Activated CD8-positive, alpha-beta T cell treated with anti-CD3 and anti-CD28 coated beads for 36 hours (primary cell): ENCODE measurements at regions not wholly inside any gene's neighbourhood (a gene's known extent, or its start where the extent isn't known, plus 50 kb on each side); places are given as distances from the start of the nearest gene placed in this dataset.

Experiments
- ATAC-seq: fragments of 200-7000 bp; cut with Tn5 transposase; one replicate; pipeline ENCODE4 v1.10.0; 2021; ENCODE audit warnings: mild to moderate bottlenecking, moderate library complexity
- CTCF ChIA-PET: fragments of 350-600 bp; sonication (Branson Sonifier 250); formaldehyde crosslinking; loops from one replicate; lab custom pipeline; 2021; ENCODE audit warnings: antibody characterized with exemption; lab: Charles Lee
- POLR2A ChIA-PET: fragments of 350-600 bp; sonication (Branson Sonifier 250); formaldehyde crosslinking; loops from one replicate; lab custom pipeline; 2021; ENCODE audit warnings: antibody characterized with exemption; lab: Charles Lee
- DNase-seq: peaks from one replicate; pipeline ENCODE4 v3.0.0-alpha.2; 2020
- H3K27ac Mint-ChIP-seq: one replicate; pipeline ENCODE4 v1.8.0; 2021; ENCODE audit warnings: mild to moderate bottlenecking, mixed read lengths
- H3K27me3 Mint-ChIP-seq: one replicate; pipeline ENCODE4 v1.8.0; 2021; ENCODE audit warnings: mixed read lengths
- H3K36me3 Mint-ChIP-seq: one replicate; pipeline ENCODE4 v1.8.0; 2021; ENCODE audit warnings: low read depth, mixed read lengths
- H3K4me1 Mint-ChIP-seq: one replicate; pipeline ENCODE4 v1.8.0; 2021; ENCODE audit warnings: low read depth, mixed read lengths
- H3K4me3 Mint-ChIP-seq: one replicate; pipeline ENCODE4 v1.8.0; 2021; ENCODE audit warnings: mild to moderate bottlenecking, moderate library complexity, mixed read lengths
- H3K9me3 Mint-ChIP-seq: one replicate; pipeline ENCODE4 v1.8.0; 2021; ENCODE audit warnings: mixed read lengths
- CTCF ChIP-seq: fragments of 200-600 bp; IDR thresholded peaks from one replicate; pipeline ENCODE4 v1.8.0; 2022; ENCODE audit warnings: antibody characterized with exemption, mild to moderate bottlenecking
- intact Hi-C: fragments of 100-400 bp; cut with micrococcal nuclease; formaldehyde crosslinking; loops from one replicate; pipeline ENCODE4 v1.10.0; 2022

- Mint-ChIP-seq H3K4me1 (no peaks in the 10 kb centered on the region), H3K9me3 (no peaks in the 10 kb centered on the region)
- CTCF ChIA-PET, result no interaction called here
Observed at GRCh38 chr6:169023161-169023874, 230.3 kb downstream of the THBS2 start.

GRCh38 chr6:169022079-169022478, 231.6 kb downstream of the THBS2 start:
- intact Hi-C loops, result no loop called here
- Mint-ChIP-seq H3K4me3 (no peak overlapping the region), H3K27ac (no peak overlapping the region), H3K36me3 (no peaks in the 10 kb centered on the region), H3K4me1 (no peaks in the 10 kb centered on the region), H3K9me3 (peaks cover 6% of the 10 kb centered on the region), H3K27me3 (peaks cover 4% of the 10 kb centered on the region)
- ATAC-seq, result no peak
- DNase-seq, result no peak
- no peak for TF ChIP-seq CTCF
- POLR2A ChIA-PET, result no interaction called here
- CTCF ChIA-PET, result no interaction called here

More at GRCh38 chr6:169023161-169023874, 230.3 kb downstream of the THBS2 start:
- TF ChIP-seq CTCF, result no peak
- H3K27ac Mint-ChIP-seq, result no peak overlapping the region
- no peak for DNase-seq
- POLR2A ChIA-PET, result no interaction called here
- peaks cover 4% of the 10 kb centered on the region for H3K27me3 Mint-ChIP-seq
- H3K4me3 Mint-ChIP-seq, result no peak overlapping the region
- intact Hi-C loops, result no loop called here
- H3K36me3 Mint-ChIP-seq, result no peaks in the 10 kb centered on the region
- ATAC-seq, result no peak

GRCh38 chr6:169020821-169021220, 232.8 kb downstream of the THBS2 start:
- intact Hi-C loops, result no loop called here
- no peak for TF ChIP-seq CTCF
- CTCF ChIA-PET, result interaction anchor here (1.6 kb wide), 1 partner anchor 181 kb away, joined by 3 read pairs; no protein-coding TSS in a partner anchor
- Mint-ChIP-seq H3K4me3 (no peak overlapping the region), H3K27ac (no peak overlapping the region), H3K4me1 (no peaks in the 10 kb centered on the region), H3K27me3 (peaks cover 6% of the 10 kb centered on the region), H3K36me3 (no peaks in the 10 kb centered on the region), H3K9me3 (peaks cover 10% of the 10 kb centered on the region)
- no peak for ATAC-seq
- POLR2A ChIA-PET, result no interaction called here
- no peak for DNase-seq

GRCh38 chr6:169019727-169020491, 233.7 kb downstream of the THBS2 start:
- H3K36me3 Mint-ChIP-seq, result no peaks in the 10 kb centered on the region
- no peak overlapping the region for H3K4me3 Mint-ChIP-seq
- TF ChIP-seq CTCF, result no peak
- ChIA-PET CTCF (interaction anchor here (1.6 kb wide), 1 partner anchor 182 kb away, joined by 3 read pairs; no protein-coding TSS in a partner anchor), POLR2A (no interaction called here)
- no peak overlapping the region for H3K27ac Mint-ChIP-seq
- no peak for DNase-seq
- peaks cover 10% of the 10 kb centered on the region for H3K9me3 Mint-ChIP-seq
- peaks cover 6% of the 10 kb centered on the region for H3K27me3 Mint-ChIP-seq
- no peak for ATAC-seq
- intact Hi-C loops, result no loop called here
- H3K4me1 Mint-ChIP-seq, result no peaks in the 10 kb centered on the region

GRCh38 chr6:169019111-169019510, 234.5 kb downstream of the THBS2 start:
- Mint-ChIP-seq H3K27ac (no peak overlapping the region), H3K27me3 (peaks cover 7% of the 10 kb centered on the region), H3K4me1 (no peaks in the 10 kb centered on the region), H3K4me3 (no peak overlapping the region), H3K36me3 (no peaks in the 10 kb centered on the region), H3K9me3 (peaks cover 10% of the 10 kb centered on the region)
- DNase-seq (no peak), ATAC-seq (no peak)
- CTCF ChIA-PET, result no interaction called here
- TF ChIP-seq CTCF, result no peak
- POLR2A ChIA-PET, result interaction anchor here (1.1 kb wide), 1 partner anchor 1599 kb away, joined by 3 read pairs; no protein-coding TSS in a partner anchor
- intact Hi-C loops, result no loop called here
